GM19023 (cell line): ENCODE measurements at regions not wholly inside any gene's neighbourhood (a gene's known extent, or its start where the extent isn't known, plus 50 kb on each side); places are given as distances from the start of the nearest gene placed in this dataset.

Experiments used
- ATAC-seq: cut with Tn5 transposase; IDR thresholded peaks from one replicate; pipeline ENCODE4 v1.9.1; 2021; ENCODE audit warnings: mild to moderate bottlenecking, moderate library complexity; ENCODE audit not compliant: unreplicated experiment

DNA sequence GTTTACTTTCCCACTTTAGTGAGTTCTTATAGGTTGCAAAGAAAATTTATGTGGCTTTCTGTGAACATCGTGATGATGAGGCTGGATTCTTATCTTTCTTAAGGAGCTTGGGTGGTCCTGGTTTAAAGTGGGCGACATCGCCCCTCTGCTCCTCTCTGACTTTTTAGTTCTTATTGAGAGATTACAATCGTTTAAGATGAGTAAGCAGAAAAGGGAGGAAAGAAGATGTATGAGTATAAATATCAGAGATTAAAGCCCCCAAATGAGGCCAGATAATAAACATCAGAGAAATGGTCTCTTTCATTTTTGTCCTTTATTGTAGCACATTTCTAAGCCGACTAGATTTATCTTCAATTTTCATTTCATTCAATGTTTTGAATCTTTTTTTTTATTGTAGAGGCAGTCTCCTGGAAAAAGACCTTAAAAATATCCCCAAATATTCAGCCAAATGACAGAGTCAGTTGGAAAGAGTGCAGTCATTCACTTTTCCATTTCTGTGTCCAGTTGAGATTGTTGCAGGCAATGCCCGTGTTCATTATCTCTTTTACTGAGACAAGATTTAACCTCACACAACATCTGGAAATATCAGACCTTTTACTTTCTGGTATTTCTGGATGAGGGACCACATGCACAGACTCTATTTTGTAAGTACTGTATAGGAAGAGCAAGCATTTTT lies 62.0 kb upstream of the PDE7B start:
- ATAC-seq = no peak

DNA sequence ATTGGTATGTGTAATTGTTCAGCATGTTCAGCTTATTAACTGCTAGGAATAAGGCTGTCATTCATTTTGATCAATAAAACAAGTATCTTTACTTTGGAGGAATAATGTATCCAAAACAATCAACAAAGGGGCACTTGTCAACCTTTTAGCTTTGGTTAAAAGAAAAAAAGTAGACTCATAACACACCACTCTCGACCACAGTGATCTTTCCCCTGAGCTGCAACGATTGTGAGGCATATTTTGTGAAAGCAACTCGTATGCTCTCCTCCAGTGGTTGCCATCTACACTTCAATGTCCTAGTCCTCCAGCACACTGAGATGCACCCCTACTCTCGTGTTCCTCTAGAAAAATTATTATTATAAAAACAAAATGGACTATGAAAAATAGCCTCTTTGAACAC lies 60.1 kb upstream of the PDE7B start:
- ATAC-seq = no peak

DNA sequence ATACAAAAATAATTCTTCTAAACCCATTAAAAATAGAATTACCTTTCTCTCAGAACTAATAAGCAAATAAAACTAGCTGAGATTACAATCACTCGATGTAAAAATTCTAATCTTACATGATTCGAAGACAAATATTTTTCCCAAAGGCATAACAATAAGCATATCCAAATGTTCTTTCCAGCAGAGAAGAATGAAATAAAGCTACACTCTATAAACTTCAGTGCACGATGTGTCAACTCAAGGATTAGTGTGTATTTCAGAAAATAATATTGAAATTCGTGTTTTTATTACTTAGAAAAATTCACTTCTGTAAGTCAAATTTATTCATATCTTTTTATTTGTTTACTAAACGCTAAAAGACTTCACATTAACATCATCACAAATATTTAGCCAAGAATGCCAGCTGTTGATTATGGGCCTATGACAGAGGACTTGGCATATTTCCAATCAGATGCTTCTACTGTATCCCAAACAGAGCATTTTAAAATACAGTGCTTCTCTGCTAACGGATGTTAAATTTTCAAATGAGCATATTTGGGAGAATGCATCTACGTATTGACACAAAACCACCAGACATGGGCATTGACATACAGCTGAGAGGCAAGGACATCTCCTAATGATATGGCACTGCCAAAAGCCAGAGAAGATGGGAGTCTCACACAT lies 54.7 kb upstream of the PDE7B start:
- ATAC-seq = no peak

DNA sequence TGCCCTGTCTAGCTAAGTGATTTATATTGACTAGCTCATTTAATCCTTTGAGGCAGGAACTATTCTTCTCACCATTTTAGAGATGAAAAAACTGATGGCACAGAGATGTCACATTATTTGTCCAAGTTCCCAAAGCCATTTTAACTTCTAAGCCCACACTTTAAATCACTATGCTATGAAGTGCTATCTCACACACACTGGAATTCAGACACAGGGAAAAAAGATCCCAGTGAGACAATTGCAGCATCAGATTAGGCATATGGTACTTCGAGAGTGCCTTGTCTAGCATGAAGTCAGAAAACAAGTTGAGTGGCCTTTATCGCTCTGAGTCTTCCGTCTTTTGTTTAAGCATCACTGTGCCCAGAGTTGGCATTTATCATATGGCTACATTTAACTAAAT lies 54.1 kb upstream of the PDE7B start:
- no peak for ATAC-seq

DNA sequence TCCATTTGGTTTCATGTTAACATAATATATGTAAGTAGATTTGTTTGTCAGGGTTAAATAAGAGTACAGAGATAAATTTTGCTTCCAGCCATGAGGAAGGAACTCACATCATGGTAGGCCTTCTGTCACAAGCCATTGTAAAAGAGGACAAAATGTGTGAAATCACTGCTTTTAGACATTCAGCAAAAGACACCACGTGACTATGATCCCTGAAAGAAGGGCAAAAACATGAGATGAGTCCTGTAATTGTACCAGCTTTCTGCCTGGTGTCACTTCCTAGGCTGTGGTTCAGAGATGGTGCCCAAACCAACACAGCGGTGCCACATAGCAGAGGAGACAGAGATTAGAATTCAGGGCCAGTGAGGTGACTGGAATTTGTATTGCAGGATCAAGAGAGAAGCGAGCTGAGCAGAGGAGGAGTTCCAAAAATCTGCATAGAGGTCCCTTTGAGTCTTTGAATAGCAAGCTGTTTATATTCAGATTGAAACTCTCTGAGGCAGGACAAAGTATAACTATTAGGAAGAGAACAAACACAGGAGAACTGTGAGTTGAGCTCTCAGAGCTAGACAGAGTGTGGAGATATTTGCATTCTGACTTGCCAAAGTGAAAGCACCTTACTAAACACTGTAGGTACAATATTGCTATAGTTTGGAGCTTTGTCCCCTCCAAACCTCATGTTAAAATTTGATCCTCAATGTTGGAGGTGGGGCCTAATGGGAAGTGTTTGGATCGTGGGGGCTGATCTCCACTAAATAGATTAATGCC lies 52.6 kb upstream of the PDE7B start:
- ATAC-seq = no peak
